DOHH2 (cell line): ENCODE measurements at regions not wholly inside any gene's neighbourhood (a gene's known extent, or its start where the extent isn't known, plus 50 kb on each side); places are given as distances from the start of the nearest gene placed in this dataset.

ENCODE experiments used
- H3F3A ChIP-seq: fragments of 200-600 bp; sonication (generic), shearing (Covaris generic); 2 replicates; pipeline ENCODE4 v1.6.0; 2016; ENCODE audit warnings: antibody characterized with exemption, mild to moderate bottlenecking; ENCODE audit not compliant: control insufficient read depth, insufficient read depth
- H3K27ac ChIP-seq: fragments of 200-600 bp; sonication (generic); 2 replicates; pipeline ENCODE4 v1.5.1; 2014; ENCODE audit warnings: low read depth, mild to moderate bottlenecking, low read length, moderate library complexity
- H3K27me3 ChIP-seq: fragments of 200-600 bp; sonication (generic); 2 replicates; pipeline ENCODE4 v1.6.1; 2014; ENCODE audit warnings: mild to moderate bottlenecking, low read length, mixed read lengths; ENCODE audit not compliant: control insufficient read depth
- H3K36me3 ChIP-seq: fragments of 200-600 bp; sonication (generic); 2 replicates; pipeline ENCODE4 v1.6.1; 2014; ENCODE audit warnings: mild to moderate bottlenecking, low read length, moderate library complexity, mixed read lengths; ENCODE audit not compliant: control insufficient read depth
- H3K4me1 ChIP-seq: fragments of 200-600 bp; sonication (generic); 2 replicates; pipeline ENCODE4 v1.6.1; 2014; ENCODE audit warnings: mild to moderate bottlenecking, low read length, mixed read lengths; ENCODE audit not compliant: control insufficient read depth
- H3K4me2 ChIP-seq: fragments of 200-600 bp; sonication (generic); 2 replicates; pipeline ENCODE4 v1.6.0; 2014; ENCODE audit warnings: mild to moderate bottlenecking, low read length, moderate library complexity
- H3K4me3 ChIP-seq: fragments of 200-600 bp; sonication (generic); 2 replicates; pipeline ENCODE4 v1.5.1; 2014; ENCODE audit warnings: mild to moderate bottlenecking, low read length, mixed read lengths
- H3K79me2 ChIP-seq: fragments of 200-600 bp; sonication (generic); 2 replicates; pipeline ENCODE4 v1.6.1; 2014; ENCODE audit warnings: mild to moderate bottlenecking, low read length, mixed read lengths; ENCODE audit not compliant: control insufficient read depth
- H3K9me2 ChIP-seq: fragments of 200-600 bp; sonication (generic); replicated peaks from 2 replicates; pipeline ENCODE4 v1.6.1; 2014; ENCODE audit warnings: mild to moderate bottlenecking, low read length, mixed read lengths; ENCODE audit not compliant: control insufficient read depth
- H3K9me3 ChIP-seq: fragments of 200-600 bp; sonication (generic); 2 replicates; pipeline ENCODE4 v1.6.1; 2014; ENCODE audit warnings: antibody characterized with exemption, low read length, mixed read lengths; ENCODE audit not compliant: control insufficient read depth, insufficient read depth
- H4K20me1 ChIP-seq: fragments of 200-600 bp; sonication (generic); 2 replicates; pipeline ENCODE4 v1.6.0; 2014; ENCODE audit warnings: low read depth, mild to moderate bottlenecking, antibody characterized with exemption, low read length, moderate library complexity; ENCODE audit not compliant: control insufficient read depth, insufficient read depth
- CTCF ChIP-seq: fragments of 200-600 bp; sonication (generic); IDR thresholded peaks from one replicate; pipeline ENCODE4 v1.5.1; 2014; ENCODE audit warnings: antibody characterized with exemption, mild to moderate bottlenecking, low read depth, low read length; ENCODE audit not compliant: poor library complexity, severe bottlenecking
- EZH2phosphoT487 ChIP-seq: fragments of 200-600 bp; sonication (generic); IDR thresholded peaks from 2 replicates; pipeline ENCODE4 v1.6.1; 2017; ENCODE audit warnings: borderline replicate concordance, mild to moderate bottlenecking, antibody characterized with exemption, low read length, moderate library complexity, mixed read lengths

- no peak overlapping the region for H3K4me2 ChIP-seq
- H3K4me1 ChIP-seq, result no peaks in the 10 kb centered on the region
- no peak overlapping the region for H3K27ac ChIP-seq
- H3K9me2 ChIP-seq, result no peaks in the 10 kb centered on the region
- no peaks in the 10 kb centered on the region for H3F3A ChIP-seq
- no peaks in the 10 kb centered on the region for H3K79me2 ChIP-seq
- no peaks in the 10 kb centered on the region for H3K9me3 ChIP-seq
- no peaks in the 10 kb centered on the region for H3K36me3 ChIP-seq
- no peak for TF ChIP-seq EZH2phosphoT487
- H3K27me3 ChIP-seq, result peaks cover 5% of the 10 kb centered on the region; the same call in 1 of the 2 replicates
- no peak overlapping the region for H3K4me3 ChIP-seq
- H4K20me1 ChIP-seq, result no peaks in the 10 kb centered on the region
Measured at GRCh38 chr10:78749898-78750297, 318.9 kb upstream of the ZMIZ1 start.

- Histone ChIP-seq H4K20me1 (no peaks in the 10 kb centered on the region), H3K79me2 (no peaks in the 10 kb centered on the region), H3K4me3 (no peak overlapping the region), H3K9me2 (no peaks in the 10 kb centered on the region), H3K36me3 (no peaks in the 10 kb centered on the region), H3K27me3 (peaks cover 5% of the 10 kb centered on the region; the same call in 1 of the 2 replicates), H3K27ac (no peak overlapping the region), H3K4me2 (no peak overlapping the region), H3K9me3 (no peaks in the 10 kb centered on the region), H3K4me1 (no peaks in the 10 kb centered on the region), H3F3A (no peaks in the 10 kb centered on the region)
- TF ChIP-seq EZH2phosphoT487, result no peak
- TF ChIP-seq CTCF, result no peak
Measured at GRCh38 chr10:78750418-78750817, 318.3 kb upstream of the ZMIZ1 start.

- no peak overlapping the region for H3K4me3 ChIP-seq
- H3F3A ChIP-seq, result no peaks in the 10 kb centered on the region
- no peaks in the 10 kb centered on the region for H3K9me2 ChIP-seq
- no peaks in the 10 kb centered on the region for H3K79me2 ChIP-seq
- H3K36me3 ChIP-seq, result no peaks in the 10 kb centered on the region
- no peaks in the 10 kb centered on the region for H4K20me1 ChIP-seq
- no peak overlapping the region for H3K4me2 ChIP-seq
- no peak for TF ChIP-seq CTCF
- no peak for TF ChIP-seq EZH2phosphoT487
- peaks cover 7% of the 10 kb centered on the region; the same call in 1 of the 2 replicates for H3K27me3 ChIP-seq
- no peak overlapping the region for H3K27ac ChIP-seq
- no peaks in the 10 kb centered on the region for H3K9me3 ChIP-seq
- no peaks in the 10 kb centered on the region for H3K4me1 ChIP-seq
Measured at GRCh38 chr10:78751716-78752115, 317.1 kb upstream of the ZMIZ1 start.

GRCh38 chr10:78752221-78752620 is 316.5 kb upstream of the ZMIZ1 start:
- TF ChIP-seq CTCF, result no peak
- no peak for TF ChIP-seq EZH2phosphoT487

More at GRCh38 chr10:78752221-78752620, 316.5 kb upstream of the ZMIZ1 start:
- Histone ChIP-seq H3K4me3 (no peak overlapping the region), H3K79me2 (no peaks in the 10 kb centered on the region), H3K9me3 (no peaks in the 10 kb centered on the region), H3K9me2 (no peaks in the 10 kb centered on the region), H3K4me1 (no peaks in the 10 kb centered on the region), H3K27ac (no peak overlapping the region), H3K36me3 (no peaks in the 10 kb centered on the region), H3K4me2 (no peak overlapping the region), H4K20me1 (no peaks in the 10 kb centered on the region), H3K27me3 (peaks cover 7% of the 10 kb centered on the region; the same call in 1 of the 2 replicates), H3F3A (no peaks in the 10 kb centered on the region)
